T-helper 17 cell (primary cell): ENCODE measurements at regions not wholly inside any gene's neighbourhood (a gene's known extent, or its start where the extent isn't known, plus 50 kb on each side); places are given as distances from the start of the nearest gene placed in this dataset.

ENCODE experiments used
- ATAC-seq: fragments of 150-1000 bp; cut with Tn5 transposase; 2 replicates; pipeline ENCODE4 v1.10.0; 2021; ENCODE audit warnings: mild to moderate bottlenecking, moderate library complexity
- DNase-seq, 3 donors: peaks; one replicate each; pipeline versions ENCODE4 v3.0.0 to v3.0.0-alpha.2; 2020 to 2021
- H3K9me3 ChIP-seq: one replicate; pipeline ENCODE4 v1.7.0; 2013; ENCODE audit warnings: low read length, mild to moderate bottlenecking; ENCODE audit not compliant: control insufficient read depth, poor library complexity, severe bottlenecking
- H3K27ac Mint-ChIP-seq: one replicate; pipeline ENCODE4 v1.8.0; 2022; ENCODE audit warnings: mild to moderate bottlenecking, moderate library complexity, mixed read lengths
- H3K27me3 Mint-ChIP-seq: one replicate; pipeline ENCODE4 v1.8.0; 2022; ENCODE audit warnings: mixed read lengths
- H3K36me3 Mint-ChIP-seq: one replicate; pipeline ENCODE4 v1.8.0; 2022; ENCODE audit warnings: low read depth, mixed read lengths
- H3K4me1 Mint-ChIP-seq: one replicate; pipeline ENCODE4 v1.8.0; 2022; ENCODE audit warnings: mild to moderate bottlenecking, mixed read lengths
- H3K4me3 Mint-ChIP-seq: one replicate; pipeline ENCODE4 v1.8.0; 2022; ENCODE audit warnings: mild to moderate bottlenecking, moderate library complexity, mixed read lengths

DNA sequence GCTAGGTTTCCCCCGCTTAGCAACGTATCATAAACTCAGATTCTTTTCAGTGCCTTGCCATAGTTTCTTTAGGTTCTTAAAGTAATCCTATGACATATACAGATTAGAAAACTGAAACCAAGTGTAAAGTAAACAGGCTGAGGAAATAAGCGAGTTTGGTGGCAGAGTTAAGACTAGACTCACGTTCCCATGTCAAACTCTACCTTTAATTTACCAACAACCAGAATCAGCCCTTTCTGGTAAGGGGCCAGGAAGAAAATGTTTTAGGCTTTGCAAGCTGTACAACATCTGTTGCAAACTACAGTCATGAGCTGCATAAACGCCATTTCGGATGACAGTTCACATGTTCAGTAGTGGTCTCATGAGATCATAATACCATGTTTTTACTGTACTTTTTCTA is 128.0 kb upstream of the PRICKLE2 start:
- Mint-ChIP-seq H3K27ac (no peak overlapping the region), H3K27me3 (no peaks in the 10 kb centered on the region), H3K36me3 (no peaks in the 10 kb centered on the region), H3K4me1 (peaks cover 3% of the 10 kb centered on the region), H3K4me3 (no peak overlapping the region)
- ATAC-seq (no peak), DNase-seq (no peak)
- no peaks in the 10 kb centered on the region for H3K9me3 ChIP-seq

GRCh38 chr3:64352639-64352992 is 127.3 kb upstream of the PRICKLE2 start:
- Mint-ChIP-seq H3K27me3 (no peaks in the 10 kb centered on the region), H3K4me1 (peaks cover 3% of the 10 kb centered on the region), H3K36me3 (no peaks in the 10 kb centered on the region), H3K4me3 (no peak overlapping the region), H3K27ac (no peak overlapping the region)
- ATAC-seq (no peak), DNase-seq (no peak)
- H3K9me3 ChIP-seq: no peaks in the 10 kb centered on the region

DNA sequence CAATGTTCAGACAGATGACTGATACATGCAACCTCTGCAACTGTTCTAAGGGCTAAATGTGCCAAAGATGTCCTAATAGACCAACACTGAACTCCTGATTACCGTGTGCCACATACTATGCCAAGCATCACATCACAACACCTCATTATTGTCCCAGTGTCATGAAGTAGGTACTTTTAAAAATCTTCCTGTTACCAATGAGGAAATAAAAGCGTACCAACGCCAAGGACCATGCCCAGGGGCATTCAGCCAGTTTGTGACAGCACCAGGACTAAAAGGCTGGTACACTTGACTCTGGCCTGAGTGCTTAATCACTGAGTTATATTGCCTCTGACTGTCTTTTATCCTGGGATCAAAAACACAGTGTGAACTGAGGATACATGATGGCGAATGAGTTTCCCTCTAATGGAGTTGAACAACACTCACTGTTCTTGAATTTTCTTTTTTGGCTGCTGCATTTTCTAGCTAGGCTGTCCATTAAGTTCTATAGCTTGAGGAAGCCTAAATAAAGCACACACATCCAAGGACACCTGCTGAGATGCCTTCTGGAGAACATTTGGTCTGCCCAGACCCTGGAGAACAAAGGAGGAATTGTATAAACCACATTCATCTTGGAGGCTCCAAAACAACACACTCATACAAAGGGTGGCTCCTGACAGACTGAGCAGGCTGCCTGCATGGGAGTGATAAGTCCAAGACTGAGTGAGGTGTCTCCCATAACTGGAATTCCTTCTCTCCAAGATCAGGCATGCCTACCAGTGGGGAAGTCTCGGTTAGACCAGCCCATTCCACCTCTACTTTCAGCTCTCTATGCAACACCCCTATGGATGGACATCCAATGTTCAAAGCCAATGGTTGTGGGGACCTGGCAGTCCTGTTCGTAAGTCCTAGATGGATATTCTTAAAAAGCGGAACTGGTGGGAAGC is 126.7 kb upstream of the PRICKLE2 start:
- no peak for DNase-seq
- ATAC-seq: no peak
- no peaks in the 10 kb centered on the region for H3K27me3 Mint-ChIP-seq
- no peaks in the 10 kb centered on the region for H3K9me3 ChIP-seq
- peaks cover 3% of the 10 kb centered on the region for H3K4me1 Mint-ChIP-seq
- H3K27ac Mint-ChIP-seq: no peak overlapping the region
- H3K4me3 Mint-ChIP-seq: no peak overlapping the region
- H3K36me3 Mint-ChIP-seq: no peaks in the 10 kb centered on the region

DNA sequence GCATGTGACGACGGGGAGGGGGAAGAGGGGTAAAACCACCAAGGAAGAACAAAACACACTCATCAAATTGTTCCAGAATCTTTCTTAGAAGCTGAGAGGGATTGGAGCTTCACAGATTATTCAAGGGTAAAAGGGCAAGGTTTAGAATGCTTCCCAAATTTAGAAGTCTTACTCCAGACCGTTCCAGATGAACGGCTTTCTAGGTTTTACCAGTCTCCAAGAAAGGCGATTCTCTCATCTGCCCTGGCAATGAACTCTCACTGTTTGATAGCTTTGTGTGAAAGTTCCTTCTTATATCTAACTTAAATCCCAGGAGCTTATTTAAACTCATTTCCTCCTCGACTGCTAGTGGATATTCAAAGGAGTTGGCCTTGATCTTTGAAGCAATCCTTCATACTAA is 124.3 kb upstream of the PRICKLE2 start:
- DNase-seq (no peak), ATAC-seq (no peak)
- no peak overlapping the region for H3K4me3 Mint-ChIP-seq
- H3K4me1 Mint-ChIP-seq: no peaks in the 10 kb centered on the region
- H3K27me3 Mint-ChIP-seq: peaks cover 9% of the 10 kb centered on the region
- no peaks in the 10 kb centered on the region for H3K36me3 Mint-ChIP-seq
- H3K9me3 ChIP-seq: no peaks in the 10 kb centered on the region
- H3K27ac Mint-ChIP-seq: no peak overlapping the region

DNA sequence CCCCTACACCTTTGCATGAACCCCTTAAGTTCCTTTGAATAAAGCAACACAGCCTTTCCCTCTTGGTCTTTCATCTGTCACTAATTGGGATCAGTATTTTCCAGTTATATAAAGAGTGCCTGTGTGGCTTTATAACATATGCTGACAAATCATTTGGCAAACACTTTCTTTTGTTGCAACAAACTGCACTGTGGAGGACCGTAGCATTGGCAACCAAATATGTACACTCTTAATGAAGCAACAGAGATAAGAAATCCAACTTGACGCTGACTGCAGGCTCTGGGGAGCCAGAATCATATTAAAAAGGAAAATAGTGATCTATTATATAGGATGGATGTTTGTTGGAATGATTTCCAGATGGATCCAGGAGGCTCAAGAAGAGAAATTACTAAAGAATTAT is 120.1 kb upstream of the PRICKLE2 start:
- Mint-ChIP-seq H3K36me3 (no peaks in the 10 kb centered on the region), H3K27ac (no peak overlapping the region), H3K4me1 (no peaks in the 10 kb centered on the region), H3K4me3 (no peak overlapping the region), H3K27me3 (peaks cover 22% of the 10 kb centered on the region)
- no peaks in the 10 kb centered on the region for H3K9me3 ChIP-seq
- DNase-seq: no peak
- ATAC-seq: no peak

GRCh38 chr3:64344721-64345207 is 119.5 kb upstream of the PRICKLE2 start:
- Mint-ChIP-seq H3K27ac (no peak overlapping the region), H3K36me3 (no peaks in the 10 kb centered on the region), H3K27me3 (peaks cover 22% of the 10 kb centered on the region), H3K4me1 (no peaks in the 10 kb centered on the region), H3K4me3 (no peak overlapping the region)
- no peaks in the 10 kb centered on the region for H3K9me3 ChIP-seq
- DNase-seq (no peak), ATAC-seq (no peak)

- Mint-ChIP-seq H3K36me3 (no peaks in the 10 kb centered on the region), H3K4me3 (no peak overlapping the region), H3K27me3 (peaks cover 22% of the 10 kb centered on the region), H3K27ac (no peak overlapping the region), H3K4me1 (no peaks in the 10 kb centered on the region)
- ATAC-seq: no peak
- no peaks in the 10 kb centered on the region for H3K9me3 ChIP-seq
- no peak for DNase-seq
Observed at GRCh38 chr3:64343689-64344430, 118.6 kb upstream of the PRICKLE2 start.

- H3K27ac Mint-ChIP-seq: no peak overlapping the region
- H3K27me3 Mint-ChIP-seq: peaks cover 22% of the 10 kb centered on the region
- no peaks in the 10 kb centered on the region for H3K4me1 Mint-ChIP-seq
- H3K9me3 ChIP-seq: no peaks in the 10 kb centered on the region
- no peak overlapping the region for H3K4me3 Mint-ChIP-seq
- ATAC-seq: no peak
- H3K36me3 Mint-ChIP-seq: no peaks in the 10 kb centered on the region
- no peak for DNase-seq
Observed at GRCh38 chr3:64342940-64343688, 117.8 kb upstream of the PRICKLE2 start.

DNA sequence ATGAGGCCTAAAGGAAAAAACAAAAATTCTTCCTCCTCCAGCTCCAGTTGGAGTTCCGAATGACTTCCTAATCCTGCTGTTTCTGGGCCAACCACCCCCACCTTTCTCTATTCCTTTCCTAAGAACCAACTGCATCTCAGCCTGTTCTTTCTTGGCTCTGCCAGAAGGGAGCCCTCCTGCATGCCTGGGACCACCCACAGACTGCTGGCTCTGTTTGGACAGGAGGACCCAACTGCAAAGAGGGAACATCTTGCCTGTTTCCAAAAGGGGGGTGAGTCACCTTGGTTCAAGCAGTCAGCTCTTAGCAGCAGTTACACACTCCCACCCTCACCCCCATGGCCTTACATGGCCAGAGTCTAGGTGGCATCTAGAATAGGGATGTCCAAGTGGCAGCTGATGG is 116.0 kb upstream of the PRICKLE2 start:
- Mint-ChIP-seq H3K4me3 (no peak overlapping the region), H3K4me1 (no peaks in the 10 kb centered on the region), H3K27me3 (peaks cover 22% of the 10 kb centered on the region), H3K36me3 (no peaks in the 10 kb centered on the region), H3K27ac (no peak overlapping the region)
- DNase-seq (no peak), ATAC-seq (no peak)
- H3K9me3 ChIP-seq: no peaks in the 10 kb centered on the region

DNA sequence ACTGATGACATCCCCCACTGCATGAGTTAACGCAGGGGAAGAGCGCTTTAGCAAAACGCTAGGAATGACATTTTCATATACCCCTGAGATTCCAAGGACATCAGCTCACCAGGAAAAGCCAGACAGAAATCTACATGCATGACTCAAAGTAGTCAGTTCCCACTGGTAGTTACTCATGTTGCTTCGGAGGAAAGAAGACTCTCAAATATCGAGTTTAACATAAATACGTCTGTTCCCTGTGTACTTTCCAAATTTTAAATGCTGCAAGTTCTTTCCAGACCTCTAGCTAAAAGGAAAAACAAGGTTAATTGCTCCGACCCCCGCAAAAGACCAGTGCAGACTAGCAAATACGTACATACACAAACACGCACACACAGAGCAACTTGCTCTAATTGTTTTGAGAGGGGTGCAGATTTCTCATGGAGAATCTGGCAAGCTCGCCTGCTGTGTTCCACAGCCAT is 115.4 kb upstream of the PRICKLE2 start:
- H3K4me1 Mint-ChIP-seq: no peaks in the 10 kb centered on the region
- DNase-seq: no peak
- no peak overlapping the region for H3K27ac Mint-ChIP-seq

GRCh38 chr3:64336488-64336887 is 111.2 kb upstream of the PRICKLE2 start:
- no peak for DNase-seq
- Mint-ChIP-seq H3K27ac (no peak overlapping the region), H3K4me1 (no peaks in the 10 kb centered on the region), H3K27me3 (peaks cover 17% of the 10 kb centered on the region), H3K36me3 (no peaks in the 10 kb centered on the region), H3K4me3 (no peak overlapping the region)
- ATAC-seq: no peak
- H3K9me3 ChIP-seq: no peaks in the 10 kb centered on the region

More for the DNA sequence above, 115.4 kb upstream of the PRICKLE2 start:
- no peak for ATAC-seq
- H3K4me3 Mint-ChIP-seq: no peak overlapping the region
- no peaks in the 10 kb centered on the region for H3K36me3 Mint-ChIP-seq
- no peaks in the 10 kb centered on the region for H3K9me3 ChIP-seq
- H3K27me3 Mint-ChIP-seq: peaks cover 22% of the 10 kb centered on the region

GRCh38 chr3:64332459-64333350 is 107.4 kb upstream of the PRICKLE2 start:
- H3K4me3 Mint-ChIP-seq: no peak overlapping the region
- no peaks in the 10 kb centered on the region for H3K4me1 Mint-ChIP-seq
- peaks cover 2% of the 10 kb centered on the region for H3K9me3 ChIP-seq
- H3K27me3 Mint-ChIP-seq: peaks cover 28% of the 10 kb centered on the region
- no peak overlapping the region for H3K27ac Mint-ChIP-seq
- no peak for ATAC-seq
- no peak for DNase-seq
- no peaks in the 10 kb centered on the region for H3K36me3 Mint-ChIP-seq
